ACC112 (cell line): ENCODE measurements at regions not wholly inside any gene's neighbourhood (a gene's known extent, or its start where the extent isn't known, plus 50 kb on each side); places are given as distances from the start of the nearest gene placed in this dataset.

Source experiments
- H2AFZ ChIP-seq: fragments of 200-600 bp; sonication (generic); one replicate; pipeline ENCODE4 v1.6.0; 2017; ENCODE audit warnings: antibody characterized with exemption, low read length; ENCODE audit not compliant: unreplicated experiment
- H3K27ac ChIP-seq: fragments of 200-600 bp; sonication (generic); 2 replicates; pipeline ENCODE4 v1.5.1; 2014; ENCODE audit warnings: low read depth, mild to moderate bottlenecking, antibody characterized with exemption, low read length, moderate library complexity
- H3K27me3 ChIP-seq: fragments of 200-600 bp; sonication (generic); 2 replicates; pipeline ENCODE4 v1.6.1; 2014; ENCODE audit warnings: mild to moderate bottlenecking, antibody characterized with exemption, low read length, moderate library complexity, mixed read lengths; ENCODE audit not compliant: insufficient read depth
- H3K36me3 ChIP-seq: fragments of 200-600 bp; sonication (generic); 2 replicates; pipeline ENCODE4 v1.6.1; 2016; ENCODE audit warnings: mild to moderate bottlenecking, antibody characterized with exemption, low read length, moderate library complexity, mixed read lengths; ENCODE audit not compliant: insufficient read depth
- H3K4me1 ChIP-seq: fragments of 200-600 bp; sonication (generic); one replicate; pipeline ENCODE4 v1.6.1; 2016; ENCODE audit warnings: low read length, mixed read lengths; ENCODE audit not compliant: insufficient read depth, unreplicated experiment, control insufficient read depth
- H3K4me3 ChIP-seq: fragments of 200-600 bp; sonication (generic); 2 replicates; pipeline ENCODE4 v1.5.1; 2014; ENCODE audit warnings: mild to moderate bottlenecking, low read depth, low read length
- H3K79me2 ChIP-seq: fragments of 200-600 bp; sonication (generic); one replicate; pipeline ENCODE4 v1.6.0; 2016; ENCODE audit warnings: low read length; ENCODE audit not compliant: control insufficient read depth, unreplicated experiment, insufficient read depth

- no peak overlapping the region for H3K4me3 ChIP-seq
- no peak overlapping the region for H2AFZ ChIP-seq
- no peaks in the 10 kb centered on the region for H3K27me3 ChIP-seq
- no peak overlapping the region for H3K27ac ChIP-seq
- H3K79me2 ChIP-seq: no peaks in the 10 kb centered on the region
- H3K4me1 ChIP-seq: peaks cover 6% of the 10 kb centered on the region
- no peaks in the 10 kb centered on the region for H3K36me3 ChIP-seq
These were observed 1465.0 kb downstream of the EFNB2 start for GRCh38 chr13:105070452-105070851.

- Histone ChIP-seq H3K36me3 (no peaks in the 10 kb centered on the region), H3K4me3 (no peak overlapping the region), H3K4me1 (peaks cover 6% of the 10 kb centered on the region), H2AFZ (no peak overlapping the region), H3K27me3 (no peaks in the 10 kb centered on the region), H3K27ac (no peak overlapping the region), H3K79me2 (no peaks in the 10 kb centered on the region)
These were observed 1466.4 kb downstream of the EFNB2 start for GRCh38 chr13:105069106-105069505.

- H3K36me3 ChIP-seq: no peaks in the 10 kb centered on the region
- no peak overlapping the region for H3K4me3 ChIP-seq
- H3K79me2 ChIP-seq: no peaks in the 10 kb centered on the region
- no peaks in the 10 kb centered on the region for H3K4me1 ChIP-seq
- no peaks in the 10 kb centered on the region for H3K27me3 ChIP-seq
- no peak overlapping the region for H3K27ac ChIP-seq
- H2AFZ ChIP-seq: no peak overlapping the region
These were observed 1471.8 kb downstream of the EFNB2 start for GRCh38 chr13:105063676-105064075.

GRCh38 chr13:105059786-105060185 is 1475.7 kb downstream of the EFNB2 start:
- H2AFZ ChIP-seq: no peak overlapping the region
- H3K4me3 ChIP-seq: no peak overlapping the region

GRCh38 chr13:105058517-105058916 is 1476.9 kb downstream of the EFNB2 start:
- Histone ChIP-seq H3K4me1 (no peaks in the 10 kb centered on the region), H3K27ac (no peak overlapping the region), H3K4me3 (no peak overlapping the region), H3K27me3 (no peaks in the 10 kb centered on the region), H3K79me2 (no peaks in the 10 kb centered on the region), H3K36me3 (no peaks in the 10 kb centered on the region), H2AFZ (no peak overlapping the region)

More at GRCh38 chr13:105059786-105060185, 1475.7 kb downstream of the EFNB2 start:
- no peaks in the 10 kb centered on the region for H3K79me2 ChIP-seq
- H3K27ac ChIP-seq: no peak overlapping the region
- H3K4me1 ChIP-seq: no peaks in the 10 kb centered on the region
- H3K36me3 ChIP-seq: no peaks in the 10 kb centered on the region
- no peaks in the 10 kb centered on the region for H3K27me3 ChIP-seq

GRCh38 chr13:105052711-105053110 is 1482.8 kb downstream of the EFNB2 start:
- H3K79me2 ChIP-seq: no peaks in the 10 kb centered on the region
- no peaks in the 10 kb centered on the region for H3K36me3 ChIP-seq
- H3K4me3 ChIP-seq: no peak overlapping the region
- no peak overlapping the region for H3K27ac ChIP-seq
- H3K4me1 ChIP-seq: no peaks in the 10 kb centered on the region
- no peaks in the 10 kb centered on the region for H3K27me3 ChIP-seq
- no peak overlapping the region for H2AFZ ChIP-seq

- Histone ChIP-seq H3K4me1 (no peaks in the 10 kb centered on the region), H3K27me3 (no peaks in the 10 kb centered on the region), H3K79me2 (no peaks in the 10 kb centered on the region), H3K27ac (no peak overlapping the region), H3K36me3 (no peaks in the 10 kb centered on the region), H3K4me3 (no peak overlapping the region), H2AFZ (no peak overlapping the region)
These were observed 1484.8 kb downstream of the EFNB2 start for GRCh38 chr13:105050686-105051085.

- no peaks in the 10 kb centered on the region for H3K27me3 ChIP-seq
- H3K27ac ChIP-seq: no peak overlapping the region
- no peaks in the 10 kb centered on the region for H3K4me1 ChIP-seq
- no peak overlapping the region for H2AFZ ChIP-seq
- H3K4me3 ChIP-seq: no peak overlapping the region
- H3K79me2 ChIP-seq: no peaks in the 10 kb centered on the region
- no peaks in the 10 kb centered on the region for H3K36me3 ChIP-seq
These were observed 1486.8 kb downstream of the EFNB2 start for GRCh38 chr13:105048677-105049076.

GRCh38 chr13:105047676-105048295 is 1487.7 kb downstream of the EFNB2 start:
- Histone ChIP-seq H3K36me3 (no peaks in the 10 kb centered on the region), H3K4me1 (no peaks in the 10 kb centered on the region), H3K79me2 (no peaks in the 10 kb centered on the region), H3K27me3 (no peaks in the 10 kb centered on the region), H3K4me3 (no peak overlapping the region), H3K27ac (no peak overlapping the region), H2AFZ (no peak overlapping the region)

GRCh38 chr13:105037110-105037509 is 1498.4 kb downstream of the EFNB2 start:
- Histone ChIP-seq H3K4me1 (peaks cover 8% of the 10 kb centered on the region), H3K36me3 (no peaks in the 10 kb centered on the region), H3K27ac (no peak overlapping the region), H3K79me2 (no peaks in the 10 kb centered on the region), H2AFZ (no peak overlapping the region), H3K4me3 (no peak overlapping the region), H3K27me3 (no peaks in the 10 kb centered on the region)

GRCh38 chr13:105035092-105035491 is 1500.4 kb downstream of the EFNB2 start:
- H3K27ac ChIP-seq: no peak overlapping the region
- no peak overlapping the region for H3K4me3 ChIP-seq
- peaks cover 8% of the 10 kb centered on the region for H3K4me1 ChIP-seq
- no peaks in the 10 kb centered on the region for H3K27me3 ChIP-seq
- no peaks in the 10 kb centered on the region for H3K36me3 ChIP-seq
- H2AFZ ChIP-seq: no peak overlapping the region
- H3K79me2 ChIP-seq: no peaks in the 10 kb centered on the region
